NCI-H1105 treated with DMSO at 0.1 percent for 48 hours (cell line): ENCODE measurements at regions not wholly inside any gene's neighbourhood (a gene's known extent, or its start where the extent isn't known, plus 50 kb on each side); places are given as distances from the start of the nearest gene placed in this dataset.

Experiments used
- DNase-seq: peaks from one replicate; lab custom pipeline; 2025; lab: John Stamatoyannopoulos, UW

DNA sequence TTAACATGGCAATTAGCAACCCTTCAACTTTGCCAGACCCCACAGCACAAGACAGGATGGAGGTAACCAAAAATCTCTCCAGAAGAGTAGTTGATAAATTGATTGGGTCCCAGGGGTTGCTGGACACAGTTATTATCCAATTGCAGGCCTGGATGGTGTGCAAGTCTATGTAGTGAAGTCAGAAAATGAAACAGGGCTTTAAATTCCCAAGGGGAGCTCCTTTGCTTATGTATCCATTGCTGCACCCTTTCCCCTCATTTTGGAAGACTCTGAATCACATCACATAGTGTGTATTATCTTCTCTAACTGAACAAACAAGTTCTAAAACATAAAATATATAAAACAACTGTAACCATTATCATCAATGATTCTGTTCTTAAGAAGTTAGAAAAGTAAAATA is 550.2 kb downstream of the LMO4 start:
- no peak for DNase-seq

- no peak for DNase-seq
Measured at GRCh38 chr1:87880098-87880760, 551.5 kb downstream of the LMO4 start.

GRCh38 chr1:87880764-87881163 is 552.1 kb downstream of the LMO4 start:
- DNase-seq: no peak

DNA sequence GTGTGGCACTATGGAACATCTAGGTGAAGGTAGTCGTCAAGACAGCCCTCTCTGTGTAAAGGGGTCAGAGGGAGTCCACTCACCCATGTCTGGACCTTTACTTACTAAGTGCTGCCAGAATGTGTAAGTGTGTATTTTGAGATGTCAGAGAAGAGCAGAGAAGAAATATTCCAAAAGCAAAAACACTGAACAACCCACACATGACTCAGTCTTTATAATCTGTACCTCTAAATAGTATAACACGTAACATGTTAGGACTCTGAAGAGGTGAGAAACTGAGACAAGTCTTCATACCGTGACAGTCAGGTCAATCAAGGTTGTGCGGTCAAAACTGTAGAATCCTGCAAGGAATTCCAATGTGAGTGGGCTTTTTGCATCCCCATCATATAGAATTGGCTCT is 555.2 kb downstream of the LMO4 start:
- no peak for DNase-seq

DNA sequence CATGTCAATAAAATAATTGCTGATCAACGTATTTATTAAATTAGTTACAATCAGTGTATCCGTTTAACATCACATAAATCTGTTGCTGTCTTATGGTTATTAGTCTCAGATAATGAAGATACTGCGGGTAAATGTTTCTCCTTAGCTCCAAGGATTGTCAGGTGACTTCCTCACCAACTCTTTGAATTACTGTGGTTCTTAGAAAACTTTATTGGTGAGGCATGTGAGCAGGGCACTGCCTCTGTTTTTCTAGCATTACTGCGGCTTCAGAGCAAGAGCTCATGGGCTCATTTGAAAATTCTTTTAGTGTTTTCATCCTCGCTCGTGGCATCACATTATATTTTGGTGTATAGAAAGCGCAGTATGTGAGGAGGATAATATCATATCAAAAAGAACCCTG is 555.9 kb downstream of the LMO4 start:
- no peak for DNase-seq

DNA sequence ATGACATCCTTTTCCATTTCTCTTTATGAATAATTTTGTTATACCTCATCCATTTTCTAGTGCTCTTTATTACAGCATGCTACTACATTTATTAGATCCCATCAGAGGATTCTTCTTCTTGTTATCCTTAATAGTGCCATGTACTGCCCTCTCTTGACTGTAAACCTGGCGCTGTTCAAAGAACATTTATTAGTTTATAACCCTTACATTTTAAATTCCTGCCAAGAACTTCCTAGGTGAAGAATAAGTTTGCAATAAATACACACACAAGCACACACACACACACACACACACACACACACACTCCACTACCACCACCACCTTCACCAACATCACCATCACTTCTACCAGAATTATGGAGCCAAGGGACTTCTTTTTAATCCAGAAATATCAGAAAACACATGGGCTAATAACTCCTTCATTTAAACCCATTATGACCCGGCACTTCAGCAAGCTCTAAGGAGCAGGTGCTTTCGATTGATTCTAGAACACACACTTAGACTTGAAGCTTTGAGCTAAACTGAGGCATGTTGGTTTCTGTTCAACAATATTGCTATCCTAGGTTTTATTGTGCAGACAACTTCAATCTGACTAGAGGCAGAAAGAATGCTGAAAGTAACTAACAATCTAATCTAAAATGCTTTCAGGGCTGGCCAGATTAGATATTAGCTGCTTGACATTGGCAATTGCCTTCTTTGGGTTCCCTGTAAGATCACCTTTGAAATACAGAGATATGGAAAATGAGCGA is 556.8 kb downstream of the LMO4 start:
- DNase-seq: no peak

DNA sequence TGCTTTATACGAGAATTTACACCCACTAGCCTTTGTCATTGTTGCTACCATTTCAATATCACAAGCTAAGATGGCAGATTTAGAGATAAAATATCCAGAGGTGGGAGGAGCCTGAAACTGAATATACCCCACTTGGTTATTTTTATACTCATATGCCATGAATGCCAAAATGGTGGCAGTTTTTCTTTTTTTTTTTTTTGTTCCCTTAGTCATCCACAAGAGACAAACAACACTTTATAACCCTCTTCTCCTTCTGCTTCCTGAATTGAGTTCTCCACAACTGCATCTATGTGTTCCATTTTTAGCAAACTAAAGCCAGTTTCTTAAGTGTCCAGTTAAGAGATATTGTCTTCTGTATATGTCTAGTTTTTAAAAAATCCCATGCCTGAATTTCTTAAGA is 558.4 kb downstream of the LMO4 start:
- no peak for DNase-seq

DNA sequence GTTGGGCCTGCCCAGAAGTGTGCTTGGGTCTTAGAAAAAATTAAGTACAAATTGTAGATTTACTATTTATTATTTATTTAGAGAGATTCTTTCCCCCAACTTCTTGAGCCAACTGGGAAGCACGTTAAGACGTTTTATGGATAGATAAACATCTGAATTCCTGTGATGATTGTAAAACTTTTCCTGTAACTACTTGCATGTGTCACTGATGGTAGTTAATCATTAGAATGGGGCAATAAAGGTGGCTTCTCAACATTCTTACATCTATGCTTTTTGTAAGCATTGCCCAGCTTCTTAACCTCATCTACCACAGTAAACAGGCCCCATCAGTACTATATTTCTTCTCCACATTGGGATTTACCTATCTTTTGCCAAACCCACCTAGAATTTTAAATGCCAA is 559.8 kb downstream of the LMO4 start:
- no peak for DNase-seq

- no peak for DNase-seq
Measured at GRCh38 chr1:87894062-87894461, 565.4 kb downstream of the LMO4 start.

DNA sequence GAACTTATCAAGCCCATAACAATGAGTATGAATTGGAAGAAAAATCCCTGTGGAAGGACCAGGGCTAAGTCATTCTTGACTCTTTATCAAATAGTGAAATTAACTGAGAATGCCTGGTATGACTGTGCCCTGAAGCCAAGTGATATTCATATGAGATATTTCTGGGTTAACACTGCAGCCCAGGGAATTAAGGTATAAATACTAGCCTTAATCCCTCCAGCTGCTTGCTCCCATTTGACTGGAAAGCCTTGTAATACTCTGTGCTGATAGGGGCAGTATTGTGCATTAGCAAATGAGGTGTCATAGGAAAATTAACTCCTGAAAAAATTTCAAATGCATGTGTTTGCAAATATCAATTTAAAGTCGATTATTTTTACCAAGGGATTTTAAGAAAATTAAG is 568.8 kb downstream of the LMO4 start:
- no peak for DNase-seq

GRCh38 chr1:87898431-87898830 is 569.8 kb downstream of the LMO4 start:
- DNase-seq: no peak

GRCh38 chr1:87899017-87899416 is 570.3 kb downstream of the LMO4 start:
- DNase-seq: no peak

DNA sequence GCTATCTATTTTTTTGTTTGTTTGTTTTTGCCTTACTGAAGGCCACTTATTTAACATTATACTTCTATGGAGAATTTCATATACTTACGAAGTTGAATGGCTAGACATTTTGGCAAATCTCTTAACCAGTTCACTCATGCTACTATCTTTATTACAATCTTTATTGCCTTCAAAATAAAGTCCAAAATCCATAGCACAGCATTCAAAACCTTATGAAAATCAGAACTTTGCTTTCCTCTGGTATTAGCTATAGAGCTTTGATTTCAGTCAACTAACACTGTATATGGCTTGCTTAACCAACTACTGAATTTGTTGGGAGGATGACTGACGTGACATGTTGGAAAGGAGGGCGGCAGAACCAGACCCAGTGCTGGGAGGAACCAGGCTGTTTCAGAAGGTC is 571.1 kb downstream of the LMO4 start:
- DNase-seq: no peak

DNA sequence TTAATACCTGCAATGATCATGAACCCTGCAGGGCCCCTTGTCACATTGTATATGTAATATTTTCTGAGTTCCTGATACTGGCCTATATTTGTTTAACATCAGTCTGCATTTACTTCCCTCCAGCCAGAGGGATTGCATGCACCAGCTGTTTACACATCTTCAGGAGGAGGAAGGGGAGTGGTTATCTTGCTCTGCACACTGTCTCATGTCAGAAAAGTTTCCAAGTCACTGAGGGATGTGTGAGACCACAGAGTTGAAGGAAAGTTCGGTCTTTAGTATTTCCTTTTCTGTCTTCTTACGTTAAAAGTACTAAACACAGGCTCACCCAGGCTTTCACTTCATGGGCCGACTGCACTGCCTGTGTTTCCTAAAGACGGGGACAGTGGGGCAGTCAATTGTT is 574.1 kb downstream of the LMO4 start:
- DNase-seq: no peak

DNA sequence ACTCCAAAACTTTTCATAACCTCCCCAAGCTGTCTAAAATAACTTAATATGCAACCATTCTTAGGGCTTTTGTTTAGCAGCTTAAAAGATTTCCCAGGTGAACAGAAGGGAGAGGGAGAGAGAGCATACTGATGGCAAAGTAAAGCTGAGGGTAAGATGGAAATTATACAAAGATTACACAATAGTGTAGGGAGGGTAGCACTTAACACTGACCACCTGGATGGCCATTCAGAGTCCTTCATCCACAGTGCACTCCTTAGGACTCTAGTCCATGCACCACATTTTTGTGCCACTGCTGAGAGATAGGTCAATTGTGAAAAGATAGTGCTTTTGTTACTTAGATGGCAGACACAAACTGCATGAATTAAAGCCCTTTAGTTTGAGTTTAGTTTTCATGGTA is 574.6 kb downstream of the LMO4 start:
- no peak for DNase-seq

- no peak for DNase-seq
Measured at GRCh38 chr1:87904651-87905050, 576.0 kb downstream of the LMO4 start.

GRCh38 chr1:87905651-87906050 is 577.0 kb downstream of the LMO4 start:
- no peak for DNase-seq

- no peak for DNase-seq
Measured at GRCh38 chr1:87906078-87906477, 577.4 kb downstream of the LMO4 start.

GRCh38 chr1:87913361-87913760 is 584.7 kb downstream of the LMO4 start:
- DNase-seq: no peak

GRCh38 chr1:87914396-87914795 is 585.7 kb downstream of the LMO4 start:
- DNase-seq: no peak

GRCh38 chr1:87915771-87916170 is 587.1 kb downstream of the LMO4 start:
- no peak for DNase-seq

GRCh38 chr1:87916965-87917364 is 588.3 kb downstream of the LMO4 start:
- DNase-seq: no peak

DNA sequence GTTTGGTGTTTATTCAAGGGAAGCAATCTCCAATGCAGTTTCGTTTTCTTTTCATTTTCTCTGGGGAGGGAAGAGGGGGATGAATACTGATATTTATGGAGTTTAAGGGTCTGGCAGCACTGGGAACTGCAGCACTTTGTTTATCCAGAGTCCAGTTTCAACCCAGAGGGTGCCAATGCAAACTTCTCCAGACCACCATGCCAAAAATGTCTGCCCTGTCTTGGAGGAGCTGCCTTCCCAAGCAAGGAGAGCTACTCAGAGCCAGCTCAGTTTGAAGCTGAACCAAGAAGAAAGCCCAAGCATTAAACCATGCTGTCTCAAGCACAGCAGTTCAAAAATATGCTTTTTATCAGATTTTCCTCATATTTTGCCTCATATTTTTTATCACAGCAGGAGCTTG is 589.7 kb downstream of the LMO4 start:
- no peak for DNase-seq

DNA sequence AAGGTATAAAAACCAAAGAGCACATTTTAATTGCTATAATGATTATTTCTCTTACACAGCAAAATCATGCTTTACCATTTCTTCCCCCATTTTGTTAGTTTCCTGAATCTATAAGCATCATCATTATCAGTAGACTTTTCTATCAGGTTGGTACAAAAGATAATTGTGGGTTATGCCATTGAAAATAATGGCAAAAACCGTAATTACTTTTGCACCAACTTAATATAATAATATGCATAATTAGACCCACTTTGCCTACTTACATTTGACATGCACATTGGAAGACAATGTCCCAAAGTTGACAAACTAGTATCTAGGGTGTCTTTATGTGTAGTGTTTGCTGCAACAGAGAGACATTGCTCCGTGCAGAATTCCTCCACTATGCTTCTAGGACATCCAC is 594.2 kb downstream of the LMO4 start:
- no peak for DNase-seq
